ENCODE measurements at regions not wholly inside any gene's neighbourhood (a gene's known extent, or its start where the extent isn't known, plus 50 kb on each side); places are given as distances from the start of the nearest gene placed in this dataset.

DNA sequence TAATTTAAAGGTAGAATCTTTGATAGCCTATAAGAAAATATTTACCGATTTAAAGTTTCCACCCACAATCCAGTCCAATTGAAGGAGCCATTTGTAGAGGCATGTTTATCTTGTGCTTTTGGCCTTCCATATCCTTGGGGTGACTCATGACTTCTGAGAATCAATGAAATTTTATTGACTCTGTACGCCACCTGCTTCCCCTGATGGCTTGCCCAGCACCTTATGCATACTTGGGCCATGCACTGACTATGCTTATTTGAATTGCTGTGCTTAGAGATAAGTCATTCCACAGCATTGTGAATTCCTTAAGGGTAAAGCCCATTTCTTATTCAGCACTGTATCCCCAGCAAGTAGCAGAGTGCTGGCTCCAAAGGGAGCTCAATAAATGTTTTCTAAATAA is 954.8 kb upstream of the SEL1L start:
- TF ChIP-seq POLR2A (IDR thresholded peaks at IDR 0.05) (no peak), EP300 (IDR thresholded peaks at IDR 0.05) (no peak), POLR2AphosphoS5 (IDR thresholded peaks at IDR 0.05) (no peak)
- TF ChIP-seq, protein P1, sequence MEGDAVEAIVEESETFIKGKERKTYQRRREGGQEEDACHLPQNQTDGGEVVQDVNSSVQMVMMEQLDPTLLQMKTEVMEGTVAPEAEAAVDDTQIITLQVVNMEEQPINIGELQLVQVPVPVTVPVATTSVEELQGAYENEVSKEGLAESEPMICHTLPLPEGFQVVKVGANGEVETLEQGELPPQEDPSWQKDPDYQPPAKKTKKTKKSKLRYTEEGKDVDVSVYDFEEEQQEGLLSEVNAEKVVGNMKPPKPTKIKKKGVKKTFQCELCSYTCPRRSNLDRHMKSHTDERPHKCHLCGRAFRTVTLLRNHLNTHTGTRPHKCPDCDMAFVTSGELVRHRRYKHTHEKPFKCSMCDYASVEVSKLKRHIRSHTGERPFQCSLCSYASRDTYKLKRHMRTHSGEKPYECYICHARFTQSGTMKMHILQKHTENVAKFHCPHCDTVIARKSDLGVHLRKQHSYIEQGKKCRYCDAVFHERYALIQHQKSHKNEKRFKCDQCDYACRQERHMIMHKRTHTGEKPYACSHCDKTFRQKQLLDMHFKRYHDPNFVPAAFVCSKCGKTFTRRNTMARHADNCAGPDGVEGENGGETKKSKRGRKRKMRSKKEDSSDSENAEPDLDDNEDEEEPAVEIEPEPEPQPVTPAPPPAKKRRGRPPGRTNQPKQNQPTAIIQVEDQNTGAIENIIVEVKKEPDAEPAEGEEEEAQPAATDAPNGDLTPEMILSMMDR (IDR thresholded peaks at IDR 0.05): no peak
- Histone ChIP-seq H3K4me1 (no peaks in the 10 kb centered on the region), H3K27ac (no peak overlapping the region), H3K27me3 (no peaks in the 10 kb centered on the region), H3K36me3 (no peaks in the 10 kb centered on the region), H3K4me3 (no peak overlapping the region), H3K9me3 (no peaks in the 10 kb centered on the region)
- no peak for ATAC-seq (ENCODE audit: low FRiP score in 2 of 2)
- 84 to 89% methylated on average over 2 of the region's 2 CpGs for WGBS, 2 donors
- no peak for DNase-seq

DNA sequence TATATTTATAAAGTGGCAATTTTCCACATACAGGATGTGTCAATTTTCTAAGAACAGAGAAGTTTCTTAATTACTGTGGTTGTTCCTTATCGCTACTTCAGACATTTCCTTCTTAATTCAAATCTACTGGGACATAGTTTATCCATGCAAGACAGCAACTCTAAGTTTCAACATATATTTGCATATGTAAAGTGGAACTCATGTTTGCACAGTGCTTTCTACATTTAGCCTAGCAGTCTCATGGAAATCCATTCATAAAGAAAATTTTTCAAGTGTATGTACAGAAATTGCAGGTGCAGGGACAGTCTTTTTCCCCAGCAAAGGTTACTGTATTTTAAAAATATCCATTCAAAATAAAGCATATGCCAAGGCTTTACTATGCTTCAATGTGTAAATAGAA is 956.7 kb upstream of the SEL1L start:
- TF ChIP-seq POLR2A (IDR thresholded peaks at IDR 0.05) (no peak), POLR2AphosphoS5 (IDR thresholded peaks at IDR 0.05) (no peak), EP300 (IDR thresholded peaks at IDR 0.05) (no peak)
- TF ChIP-seq, protein P1 (IDR thresholded peaks at IDR 0.05): no peak
- Histone ChIP-seq H3K27me3 (no peaks in the 10 kb centered on the region), H3K9me3 (no peaks in the 10 kb centered on the region), H3K27ac (no peak overlapping the region), H3K4me3 (no peak overlapping the region), H3K36me3 (no peaks in the 10 kb centered on the region), H3K4me1 (no peaks in the 10 kb centered on the region)
- DNase-seq (no peak), ATAC-seq (ENCODE audit: low FRiP score in 2 of 2) (no peak)
- 56 to 87% methylated on average over 1 of the region's 1 CpG for WGBS, 2 donors

DNA sequence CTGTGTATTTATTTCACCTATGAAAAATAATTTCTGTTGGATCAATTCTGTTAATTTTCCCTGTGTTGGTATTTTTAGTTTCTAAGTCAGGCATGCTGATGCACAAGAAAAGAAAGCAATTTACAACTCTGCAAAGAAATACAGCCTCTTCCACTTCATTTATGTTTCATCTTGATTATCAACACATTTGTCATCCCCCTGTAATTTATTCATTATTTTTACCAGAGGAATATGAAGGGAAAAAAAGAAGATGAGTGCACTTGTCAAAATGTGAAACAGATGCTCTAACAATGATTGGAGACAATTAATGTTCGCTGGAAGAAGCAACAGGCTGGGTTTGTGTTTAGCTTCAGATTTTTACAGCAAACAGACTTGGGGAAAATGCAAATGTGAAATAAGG is 958.5 kb upstream of the SEL1L start:
- Histone ChIP-seq H3K9me3 (no peaks in the 10 kb centered on the region), H3K4me3 (no peak overlapping the region), H3K27me3 (no peaks in the 10 kb centered on the region), H3K27ac (no peak overlapping the region), H3K36me3 (no peaks in the 10 kb centered on the region), H3K4me1 (no peaks in the 10 kb centered on the region)
- no peak for ATAC-seq (ENCODE audit: low FRiP score in 2 of 2)
- 81 to 90% methylated on average over 1 of the region's 1 CpG for WGBS, 2 donors
- no peak for DNase-seq
- TF ChIP-seq POLR2AphosphoS5 (IDR thresholded peaks at IDR 0.05) (no peak), POLR2A (IDR thresholded peaks at IDR 0.05) (no peak), EP300 (IDR thresholded peaks at IDR 0.05) (no peak)
- TF ChIP-seq, protein P1 (IDR thresholded peaks at IDR 0.05): no peak

DNA sequence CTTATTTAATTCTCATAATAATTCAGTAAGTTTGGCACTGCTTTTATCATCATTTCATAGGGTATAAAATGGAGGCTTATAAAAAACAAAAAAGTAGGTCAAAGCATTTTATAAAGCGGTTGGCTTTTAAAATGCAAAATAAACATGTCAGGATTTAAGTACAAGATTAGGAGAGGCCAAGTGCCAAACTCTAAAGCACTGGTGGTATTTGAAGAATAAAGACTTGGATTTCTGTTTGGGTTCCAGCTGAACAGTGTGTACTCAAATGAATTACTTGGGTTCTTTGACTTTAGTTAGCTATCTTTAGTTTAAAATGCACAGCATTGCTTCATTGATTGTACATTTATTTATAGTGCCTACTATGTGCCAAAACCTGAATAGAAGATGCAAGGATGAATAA is 966.6 kb upstream of the SEL1L start:
- DNase-seq: no peak
- TF ChIP-seq, protein P1 (IDR thresholded peaks at IDR 0.05): no peak
- TF ChIP-seq POLR2AphosphoS5 (IDR thresholded peaks at IDR 0.05) (no peak), POLR2A (IDR thresholded peaks at IDR 0.05) (no peak), EP300 (IDR thresholded peaks at IDR 0.05) (no peak)
- Histone ChIP-seq H3K9me3 (no peaks in the 10 kb centered on the region), H3K4me1 (no peaks in the 10 kb centered on the region), H3K27me3 (no peaks in the 10 kb centered on the region), H3K27ac (no peak overlapping the region), H3K36me3 (no peaks in the 10 kb centered on the region), H3K4me3 (no peak overlapping the region)
- ATAC-seq (ENCODE audit: low FRiP score in 2 of 2): no peak
- WGBS, 2 donors: 39 to 42% methylated on average over 1 of the region's 1 CpG

DNA sequence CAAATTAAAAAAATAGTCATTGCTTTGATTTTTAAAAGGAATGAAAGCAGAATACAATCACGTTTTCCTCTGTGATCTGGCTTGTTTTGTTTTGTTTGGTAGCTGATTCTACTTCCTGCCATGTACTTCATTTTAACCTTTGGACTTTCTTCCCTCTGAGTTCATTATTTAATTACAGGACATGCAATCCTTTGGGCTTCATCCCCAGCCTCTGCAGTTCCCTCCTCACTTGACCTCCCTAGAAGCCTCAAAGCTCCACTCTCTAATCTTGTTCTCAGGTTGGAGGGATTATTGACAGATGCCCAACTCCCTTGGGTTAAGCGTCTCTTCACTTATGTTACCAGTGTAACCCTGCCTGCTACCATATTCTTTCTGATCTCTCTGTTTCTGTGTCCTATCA is 967.9 kb upstream of the SEL1L start:
- no peak for ATAC-seq (ENCODE audit: low FRiP score in 2 of 2)
- Histone ChIP-seq H3K9me3 (no peaks in the 10 kb centered on the region), H3K36me3 (no peaks in the 10 kb centered on the region), H3K4me3 (no peak overlapping the region), H3K27me3 (no peaks in the 10 kb centered on the region), H3K4me1 (no peaks in the 10 kb centered on the region), H3K27ac (no peak overlapping the region)
- no peak for TF ChIP-seq POLR2A (IDR thresholded peaks at IDR 0.05)
- 52 to 56% methylated on average over 2 of the region's 2 CpGs for WGBS, 2 donors
- no peak for DNase-seq

Measured in upper lobe of left lung (tissue), 6 donors.